Cardiac fibroblast (primary cell): ENCODE measurements at regions not wholly inside any gene's neighbourhood (a gene's known extent, or its start where the extent isn't known, plus 50 kb on each side); places are given as distances from the start of the nearest gene placed in this dataset.

Source experiments
- DNase-seq, 2 donors: peaks; one replicate each; pipeline versions ENCODE4 v3.0.0 to v3.0.0-alpha.2; 2010; ENCODE audit warnings: low read depth in 2 of 2
- H3K4me3 ChIP-seq, 2 donors: replicated peaks in 1 of 2; 1 replicate in 1 of 2; 2 replicates in 1 of 2; pipeline ENCODE4 v1.5.1; 2011; ENCODE audit warnings: low read depth in 2 of 2, low read length in 2 of 2, mild to moderate bottlenecking in 2 of 2, moderate library complexity in 1 of 2
- TF ChIP-seq, protein P1 (sequence below): IDR thresholded peaks from one replicate; pipeline ENCODE4 v1.5.1; 2011; ENCODE audit warnings: low read depth, mild to moderate bottlenecking, low read length, inconsistent platforms

DNA sequence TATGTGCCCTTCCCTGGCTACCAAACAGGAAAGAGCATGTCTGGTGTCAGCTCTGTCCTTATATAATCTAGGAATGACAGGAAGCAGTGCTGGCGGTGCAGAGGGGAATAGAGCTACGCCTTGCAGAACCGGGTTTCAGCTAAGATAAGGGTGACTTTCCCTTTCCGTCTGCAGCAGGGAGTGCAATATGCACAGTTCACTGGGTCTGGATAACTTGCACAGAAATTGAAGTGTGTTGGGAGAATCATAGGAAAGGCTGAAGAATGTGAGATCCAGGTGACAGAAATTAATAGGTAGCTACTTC is 90.0 kb upstream of the TSHZ3 start:
- DNase-seq: no peak
- TF ChIP-seq, protein P1, sequence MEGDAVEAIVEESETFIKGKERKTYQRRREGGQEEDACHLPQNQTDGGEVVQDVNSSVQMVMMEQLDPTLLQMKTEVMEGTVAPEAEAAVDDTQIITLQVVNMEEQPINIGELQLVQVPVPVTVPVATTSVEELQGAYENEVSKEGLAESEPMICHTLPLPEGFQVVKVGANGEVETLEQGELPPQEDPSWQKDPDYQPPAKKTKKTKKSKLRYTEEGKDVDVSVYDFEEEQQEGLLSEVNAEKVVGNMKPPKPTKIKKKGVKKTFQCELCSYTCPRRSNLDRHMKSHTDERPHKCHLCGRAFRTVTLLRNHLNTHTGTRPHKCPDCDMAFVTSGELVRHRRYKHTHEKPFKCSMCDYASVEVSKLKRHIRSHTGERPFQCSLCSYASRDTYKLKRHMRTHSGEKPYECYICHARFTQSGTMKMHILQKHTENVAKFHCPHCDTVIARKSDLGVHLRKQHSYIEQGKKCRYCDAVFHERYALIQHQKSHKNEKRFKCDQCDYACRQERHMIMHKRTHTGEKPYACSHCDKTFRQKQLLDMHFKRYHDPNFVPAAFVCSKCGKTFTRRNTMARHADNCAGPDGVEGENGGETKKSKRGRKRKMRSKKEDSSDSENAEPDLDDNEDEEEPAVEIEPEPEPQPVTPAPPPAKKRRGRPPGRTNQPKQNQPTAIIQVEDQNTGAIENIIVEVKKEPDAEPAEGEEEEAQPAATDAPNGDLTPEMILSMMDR: no peak
- no peak overlapping the region for H3K4me3 ChIP-seq

DNA sequence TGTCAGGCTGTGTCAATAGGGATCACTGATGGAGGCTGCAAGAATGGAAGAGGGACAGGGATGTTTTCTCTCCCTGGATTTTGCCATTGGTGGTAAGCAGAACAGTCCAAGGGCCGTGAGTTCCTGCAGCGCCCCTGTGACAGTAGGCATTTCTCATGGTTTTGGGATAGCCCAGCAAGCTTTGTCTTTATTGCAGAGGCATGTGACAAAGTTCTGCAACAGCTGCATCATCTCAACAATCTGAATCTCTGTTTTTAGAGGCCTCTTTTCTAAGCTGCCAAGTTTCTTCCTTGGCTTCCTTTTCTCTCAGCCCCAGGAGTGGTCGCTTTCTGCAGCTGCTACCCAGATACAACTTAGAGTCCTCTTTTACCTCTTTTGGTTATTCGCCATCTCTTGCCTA is 95.7 kb upstream of the TSHZ3 start:
- peak in 1 of 2 donors; percentile 25 for DNase-seq
- TF ChIP-seq, protein P1: no peak
- no peak overlapping the region for H3K4me3 ChIP-seq

DNA sequence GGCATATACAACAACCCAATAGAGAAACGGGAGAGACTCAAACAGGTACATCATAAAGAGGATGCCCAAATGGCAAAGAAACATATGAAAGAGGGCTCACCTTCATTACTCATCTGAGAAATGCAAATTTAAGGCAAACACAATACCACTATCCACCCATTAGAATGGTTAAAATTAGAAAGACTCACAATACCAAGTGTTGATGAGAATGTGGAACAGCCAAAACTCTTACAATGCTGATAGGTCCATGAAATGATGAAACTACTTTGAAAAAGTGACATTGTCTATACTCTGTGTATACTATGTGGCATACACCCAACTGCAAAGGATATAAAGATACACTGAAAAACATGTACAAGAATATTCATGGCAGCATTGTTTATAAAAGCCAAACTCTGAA is 96.2 kb upstream of the TSHZ3 start:
- no peak for DNase-seq
- H3K4me3 ChIP-seq: no peak overlapping the region
- TF ChIP-seq, protein P1: no peak

DNA sequence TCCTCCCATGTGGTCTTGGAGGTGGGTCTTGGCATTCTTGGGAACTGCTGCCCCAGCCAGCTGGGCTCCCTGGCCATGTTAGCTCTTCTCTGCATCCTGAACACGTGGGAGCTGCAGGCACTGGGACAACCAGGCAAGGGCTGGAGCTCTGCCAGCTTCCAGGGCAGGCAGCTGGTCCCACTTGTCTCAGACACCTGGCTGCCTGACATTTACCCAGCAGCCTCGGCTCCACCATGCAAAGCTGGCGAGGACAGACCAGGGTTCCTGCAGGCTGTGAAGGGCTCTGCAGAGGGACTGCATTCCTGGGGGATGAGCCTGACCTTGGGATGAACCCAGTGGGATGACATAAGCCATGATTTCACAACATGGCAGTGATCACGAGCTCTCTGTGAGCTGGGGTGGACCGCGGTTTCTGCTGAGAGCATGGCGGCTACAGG is 99.0 kb upstream of the TSHZ3 start:
- TF ChIP-seq, protein P1: peak; percentile 14
- H3K4me3 ChIP-seq: no peak overlapping the region
- peak; percentile 91 to 93 for DNase-seq

DNA sequence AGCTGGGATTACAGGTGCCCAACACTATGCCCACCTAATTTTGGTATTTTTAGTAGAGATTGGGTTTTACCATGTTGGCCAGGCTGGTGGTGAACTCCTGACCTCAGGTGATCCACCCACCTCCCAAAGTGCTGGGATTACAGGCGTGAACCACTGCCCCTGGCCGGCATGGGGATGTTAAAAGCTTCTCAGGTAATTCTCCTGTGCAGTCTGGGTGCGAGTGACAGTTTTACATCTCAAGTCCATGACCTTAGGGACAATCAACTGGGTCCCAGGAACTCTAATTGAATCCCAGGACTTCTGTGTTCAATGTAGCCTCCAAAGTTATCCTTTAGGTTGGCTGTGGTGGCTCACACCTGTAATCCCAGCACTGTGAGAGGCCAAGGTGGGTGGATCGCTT is 100.1 kb upstream of the TSHZ3 start:
- DNase-seq: no peak
- no peak overlapping the region for H3K4me3 ChIP-seq
- TF ChIP-seq, protein P1: no peak

DNA sequence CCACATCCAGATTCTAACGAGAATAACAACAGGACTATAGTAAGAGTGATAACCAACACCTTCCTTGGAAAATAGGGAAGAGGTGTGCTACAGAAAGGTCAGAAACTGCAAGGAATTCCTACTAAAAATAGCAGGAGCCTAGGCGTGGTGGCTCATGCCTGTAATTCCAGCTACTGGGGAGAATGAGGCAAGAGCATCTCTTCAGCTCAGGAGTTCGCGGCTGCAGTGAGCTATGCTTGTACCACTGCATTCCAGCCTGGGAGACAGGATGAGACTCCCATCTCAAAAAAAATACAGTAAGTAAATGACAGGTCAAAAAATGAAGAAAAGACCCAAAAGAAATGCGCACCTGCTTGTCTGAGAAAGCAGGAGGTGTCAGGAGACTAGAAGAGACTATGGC is 101.5 kb upstream of the TSHZ3 start:
- TF ChIP-seq, protein P1: no peak
- peak in 1 of 2 donors; percentile 7 for DNase-seq
- no peak overlapping the region for H3K4me3 ChIP-seq

DNA sequence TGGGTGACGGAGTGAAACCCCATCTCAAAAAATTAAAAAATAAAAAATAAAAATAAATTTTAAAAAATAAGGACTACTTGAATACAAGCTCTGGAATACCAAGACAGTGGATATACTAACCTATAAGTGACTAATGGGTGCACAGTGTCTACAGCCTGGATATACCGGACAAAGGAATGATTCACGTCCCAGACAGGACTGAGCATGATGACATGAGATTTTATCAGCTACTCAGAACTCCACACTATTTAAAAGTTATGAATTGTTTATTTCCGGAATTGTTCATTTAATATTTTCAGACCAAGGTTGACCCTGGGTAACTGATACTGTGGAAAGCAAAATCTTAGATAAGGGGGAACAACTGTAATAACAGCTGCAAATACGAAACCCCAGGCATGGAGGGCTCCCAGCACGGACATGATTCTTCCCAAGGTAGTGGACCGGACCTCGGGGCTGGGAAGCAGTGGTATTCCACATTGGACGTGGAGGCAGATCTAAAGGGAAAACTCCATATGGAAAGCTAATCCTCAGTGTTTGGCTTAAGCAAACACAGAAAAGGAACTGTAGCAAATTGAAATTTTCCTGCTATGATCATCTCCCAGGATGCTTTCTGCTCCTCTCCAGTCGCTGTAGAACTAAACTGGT is 102.6 kb upstream of the TSHZ3 start:
- peak in 1 of 2 donors; percentile 85 for DNase-seq
- H3K4me3 ChIP-seq: peak overlapping the region in 1 of 2 donors; percentile 16
- TF ChIP-seq, protein P1: no peak
